ENCODE measurements at regions not wholly inside any gene's neighbourhood (a gene's known extent, or its start where the extent isn't known, plus 50 kb on each side); places are given as distances from the start of the nearest gene placed in this dataset.

DNA sequence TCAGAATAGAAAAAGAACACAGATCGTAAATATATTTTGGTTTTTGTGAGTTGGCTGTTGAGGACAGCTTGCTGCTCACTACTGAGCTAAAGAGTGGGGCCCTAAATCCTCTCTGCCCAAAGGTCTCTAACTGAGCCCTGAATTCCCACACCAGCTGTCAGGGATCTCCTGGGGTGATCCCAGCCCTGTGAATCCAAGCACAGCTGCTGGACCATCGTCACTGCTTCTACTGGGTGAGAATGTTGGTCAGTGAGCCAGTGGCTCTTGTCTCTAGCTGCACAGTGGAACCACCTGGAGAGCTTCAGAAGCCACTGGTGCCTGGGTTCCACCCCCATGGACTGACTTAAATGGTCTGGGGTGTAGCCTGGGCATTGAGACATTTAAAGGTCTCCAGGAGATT lies 90.5 kb upstream of the IL12A start:
- TF ChIP-seq, protein P1, sequence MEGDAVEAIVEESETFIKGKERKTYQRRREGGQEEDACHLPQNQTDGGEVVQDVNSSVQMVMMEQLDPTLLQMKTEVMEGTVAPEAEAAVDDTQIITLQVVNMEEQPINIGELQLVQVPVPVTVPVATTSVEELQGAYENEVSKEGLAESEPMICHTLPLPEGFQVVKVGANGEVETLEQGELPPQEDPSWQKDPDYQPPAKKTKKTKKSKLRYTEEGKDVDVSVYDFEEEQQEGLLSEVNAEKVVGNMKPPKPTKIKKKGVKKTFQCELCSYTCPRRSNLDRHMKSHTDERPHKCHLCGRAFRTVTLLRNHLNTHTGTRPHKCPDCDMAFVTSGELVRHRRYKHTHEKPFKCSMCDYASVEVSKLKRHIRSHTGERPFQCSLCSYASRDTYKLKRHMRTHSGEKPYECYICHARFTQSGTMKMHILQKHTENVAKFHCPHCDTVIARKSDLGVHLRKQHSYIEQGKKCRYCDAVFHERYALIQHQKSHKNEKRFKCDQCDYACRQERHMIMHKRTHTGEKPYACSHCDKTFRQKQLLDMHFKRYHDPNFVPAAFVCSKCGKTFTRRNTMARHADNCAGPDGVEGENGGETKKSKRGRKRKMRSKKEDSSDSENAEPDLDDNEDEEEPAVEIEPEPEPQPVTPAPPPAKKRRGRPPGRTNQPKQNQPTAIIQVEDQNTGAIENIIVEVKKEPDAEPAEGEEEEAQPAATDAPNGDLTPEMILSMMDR (IDR thresholded peaks at IDR 0.05; ENCODE audit: low read depth, low read length, poor library complexity, severe bottlenecking) = no peak
- no peak for TF ChIP-seq EZH2phosphoT487 (IDR thresholded peaks at IDR 0.05; ENCODE audit: borderline replicate concordance, low read length)

Data from DOHH2 (cell line).